ENCODE measurements at regions not wholly inside any gene's neighbourhood (a gene's known extent, or its start where the extent isn't known, plus 50 kb on each side); places are given as distances from the start of the nearest gene placed in this dataset.

- TF ChIP-seq CTCF (IDR thresholded peaks at IDR 0.05; ENCODE audit: low read depth, low read length, poor library complexity, severe bottlenecking) (no peak), EZH2phosphoT487 (IDR thresholded peaks at IDR 0.05; ENCODE audit: borderline replicate concordance, low read length) (no peak)
Measured at GRCh38 chr6:33895296-33895695, 91.5 kb upstream of the MLN start.
